Uterus (tissue), 2 donors: ENCODE measurements at regions not wholly inside any gene's neighbourhood (a gene's known extent, or its start where the extent isn't known, plus 50 kb on each side); places are given as distances from the start of the nearest gene placed in this dataset.

ENCODE experiments used
- CTCF ChIP-seq, 4 experiments: fragments of 200-600 bp in 2 of 4; fragments of 450-650 bp in 2 of 4; sonication (generic) in 2 of 4; IDR thresholded peaks; one replicate each; pipeline ENCODE4 v1.5.1; 2016 to 2019; ENCODE audit warnings: antibody characterized with exemption in 4 of 4, mild to moderate bottlenecking in 2 of 4, moderate library complexity in 1 of 4
- POLR2A ChIP-seq, 2 donors: fragments of 450-650 bp; IDR thresholded peaks; one replicate each; pipeline ENCODE4 v1.6.1; 2016; ENCODE audit warnings: antibody characterized with exemption in 2 of 2, mild to moderate bottlenecking in 1 of 2, moderate library complexity in 1 of 2

GRCh38 chr10:18743926-18744325 lies 84.7 kb downstream of the ARL5B start:
- no peak for TF ChIP-seq CTCF (IDR thresholded peaks at IDR 0.05)
- no peak for TF ChIP-seq POLR2A (IDR thresholded peaks at IDR 0.05)
